Tibial artery (tissue), 4 donors: ENCODE measurements at regions not wholly inside any gene's neighbourhood (a gene's known extent, or its start where the extent isn't known, plus 50 kb on each side); places are given as distances from the start of the nearest gene placed in this dataset.

Experiments
- DNase-seq, 2 donors: peaks; one replicate each; pipeline ENCODE4 v3.0.0-alpha.2; 2019
- H3K27ac ChIP-seq, 2 donors: fragments of 200-600 bp; sonication (generic) in 1 of 2; 1 replicate in 1 of 2; 2 replicates in 1 of 2; pipeline ENCODE4 v1.5.1; 2018 to 2019; ENCODE audit warnings: mild to moderate bottlenecking in 1 of 2
- H3K27me3 ChIP-seq, 2 donors: fragments of 200-600 bp; sonication (generic) in 1 of 2; one replicate each; pipeline versions ENCODE4 v1.5.1 to v1.6.0; 2016 to 2019
- H3K36me3 ChIP-seq, 3 donors: fragments of 200-600 bp; sonication (generic) in 2 of 3; one replicate each; pipeline ENCODE4 v1.5.1; 2016 to 2019; ENCODE audit warnings: mild to moderate bottlenecking in 2 of 3
- H3K4me1 ChIP-seq, 4 donors: fragments of 200-600 bp; sonication (generic) in 2 of 4; 1 replicate in 3 of 4; 2 replicates in 1 of 4; pipeline ENCODE4 v1.5.1; 2016 to 2019
- H3K4me3 ChIP-seq, 2 donors: fragments of 200-600 bp; sonication (generic) in 1 of 2; 1 replicate in 1 of 2; 2 replicates in 1 of 2; pipeline ENCODE4 v1.5.1; 2018 to 2019; ENCODE audit warnings: mild to moderate bottlenecking in 2 of 2
- H3K9me3 ChIP-seq, 3 donors: fragments of 200-600 bp; sonication (generic) in 1 of 3; one replicate each; pipeline ENCODE4 v1.5.1; 2016 to 2019
- intact Hi-C: fragments of 100-400 bp; cut with DNase I; formaldehyde crosslinking; loops from one replicate; pipeline ENCODE4 v1.15.0; 2023; ENCODE audit warnings: low total_unique reads
- TF ChIP-seq, protein P1 (sequence below), 2 experiments: fragments of 200-600 bp in 1 of 2; fragments of 450-650 bp in 1 of 2; IDR thresholded peaks; one replicate each; pipeline ENCODE4 v1.5.1; 2017 to 2019; ENCODE audit warnings: antibody characterized with exemption in 2 of 2, mild to moderate bottlenecking in 1 of 2, moderate library complexity in 1 of 2

DNA sequence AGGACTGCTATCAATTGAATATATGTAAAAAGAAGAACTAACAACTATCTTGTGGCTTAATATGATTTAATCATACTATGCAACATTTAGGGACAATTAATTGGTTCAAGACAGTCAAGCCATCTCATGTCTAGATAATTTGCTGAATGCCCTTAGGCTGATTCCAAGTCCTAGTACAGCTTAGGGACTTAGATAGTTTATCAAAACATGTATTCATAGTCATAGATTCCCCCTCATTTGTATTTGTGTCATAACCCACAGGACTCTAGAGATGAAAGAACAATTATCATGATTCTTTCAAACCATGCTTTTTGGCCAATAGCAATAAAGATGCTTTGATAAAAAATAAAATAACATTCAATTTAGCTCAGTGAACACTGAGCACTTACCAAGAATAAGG, 607.6 kb downstream of the SLITRK1 start:
- intact Hi-C loops = no loop called here
- H3K27me3 ChIP-seq = no peaks in the 10 kb centered on the region
- TF ChIP-seq, protein P1, sequence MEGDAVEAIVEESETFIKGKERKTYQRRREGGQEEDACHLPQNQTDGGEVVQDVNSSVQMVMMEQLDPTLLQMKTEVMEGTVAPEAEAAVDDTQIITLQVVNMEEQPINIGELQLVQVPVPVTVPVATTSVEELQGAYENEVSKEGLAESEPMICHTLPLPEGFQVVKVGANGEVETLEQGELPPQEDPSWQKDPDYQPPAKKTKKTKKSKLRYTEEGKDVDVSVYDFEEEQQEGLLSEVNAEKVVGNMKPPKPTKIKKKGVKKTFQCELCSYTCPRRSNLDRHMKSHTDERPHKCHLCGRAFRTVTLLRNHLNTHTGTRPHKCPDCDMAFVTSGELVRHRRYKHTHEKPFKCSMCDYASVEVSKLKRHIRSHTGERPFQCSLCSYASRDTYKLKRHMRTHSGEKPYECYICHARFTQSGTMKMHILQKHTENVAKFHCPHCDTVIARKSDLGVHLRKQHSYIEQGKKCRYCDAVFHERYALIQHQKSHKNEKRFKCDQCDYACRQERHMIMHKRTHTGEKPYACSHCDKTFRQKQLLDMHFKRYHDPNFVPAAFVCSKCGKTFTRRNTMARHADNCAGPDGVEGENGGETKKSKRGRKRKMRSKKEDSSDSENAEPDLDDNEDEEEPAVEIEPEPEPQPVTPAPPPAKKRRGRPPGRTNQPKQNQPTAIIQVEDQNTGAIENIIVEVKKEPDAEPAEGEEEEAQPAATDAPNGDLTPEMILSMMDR (IDR thresholded peaks at IDR 0.05) = no peak
- no peak for DNase-seq
- H3K27ac ChIP-seq = no peak overlapping the region
- no peaks in the 10 kb centered on the region for H3K9me3 ChIP-seq
- H3K4me3 ChIP-seq = no peak overlapping the region
- H3K4me1 ChIP-seq = no peaks in the 10 kb centered on the region
- H3K36me3 ChIP-seq = no peaks in the 10 kb centered on the region

DNA sequence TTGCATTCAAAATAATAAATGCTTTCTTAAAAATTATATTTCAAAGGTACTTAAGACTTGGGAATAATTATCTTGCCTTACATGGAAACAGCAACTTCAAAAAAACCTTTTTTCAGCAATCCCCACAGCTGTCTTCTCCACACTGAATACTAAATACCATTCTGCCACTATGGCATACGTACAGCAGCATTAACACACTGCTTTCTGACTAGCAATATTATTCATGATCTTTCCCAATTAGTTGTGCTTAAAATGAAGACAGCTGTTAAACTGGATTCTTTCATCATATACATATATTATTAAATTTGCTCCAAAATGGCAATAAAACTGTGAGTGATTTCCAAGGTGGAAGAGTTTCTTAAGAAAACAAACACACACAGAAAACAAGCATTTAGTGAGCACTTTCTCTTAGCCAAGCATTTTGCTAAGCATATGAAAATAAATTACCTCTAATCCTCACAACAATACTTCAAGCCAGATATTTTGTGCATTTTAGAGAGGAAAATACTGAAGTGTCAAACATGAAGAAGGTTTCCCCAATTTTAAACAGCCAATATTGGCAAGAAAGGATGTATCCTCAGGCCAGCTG, 609.5 kb downstream of the SLITRK1 start:
- intact Hi-C loops = no loop called here
- TF ChIP-seq, protein P1 (IDR thresholded peaks at IDR 0.05) = no peak
- no peak for DNase-seq
- H3K9me3 ChIP-seq = no peaks in the 10 kb centered on the region
- no peak overlapping the region for H3K27ac ChIP-seq
- H3K36me3 ChIP-seq = no peaks in the 10 kb centered on the region
- H3K4me1 ChIP-seq = no peaks in the 10 kb centered on the region
- H3K27me3 ChIP-seq = no peaks in the 10 kb centered on the region
- no peak overlapping the region for H3K4me3 ChIP-seq

DNA sequence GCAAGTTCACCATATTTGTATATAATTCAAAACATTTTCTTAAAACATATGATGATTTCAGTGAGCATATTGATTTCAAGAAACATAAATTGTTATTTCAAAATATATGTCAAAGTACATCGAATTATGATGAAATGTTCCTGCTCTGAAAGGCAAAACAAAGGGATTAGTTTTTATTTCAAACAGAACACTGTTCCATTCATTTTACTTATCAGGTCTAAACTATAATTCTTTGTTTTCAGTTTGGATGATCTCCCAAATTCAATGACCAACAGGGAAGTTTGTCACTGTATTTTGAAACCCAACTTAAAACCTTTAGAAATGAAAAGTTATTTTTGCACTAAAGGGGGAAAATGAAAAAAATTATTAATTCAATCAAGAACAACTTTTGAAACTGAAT, 610.2 kb downstream of the SLITRK1 start:
- DNase-seq = no peak
- intact Hi-C loops = no loop called here
- H3K4me3 ChIP-seq = no peak overlapping the region
- TF ChIP-seq, protein P1 (IDR thresholded peaks at IDR 0.05) = no peak
- no peaks in the 10 kb centered on the region for H3K27me3 ChIP-seq
- H3K9me3 ChIP-seq = no peaks in the 10 kb centered on the region
- H3K4me1 ChIP-seq = no peaks in the 10 kb centered on the region
- no peak overlapping the region for H3K27ac ChIP-seq
- no peaks in the 10 kb centered on the region for H3K36me3 ChIP-seq

DNA sequence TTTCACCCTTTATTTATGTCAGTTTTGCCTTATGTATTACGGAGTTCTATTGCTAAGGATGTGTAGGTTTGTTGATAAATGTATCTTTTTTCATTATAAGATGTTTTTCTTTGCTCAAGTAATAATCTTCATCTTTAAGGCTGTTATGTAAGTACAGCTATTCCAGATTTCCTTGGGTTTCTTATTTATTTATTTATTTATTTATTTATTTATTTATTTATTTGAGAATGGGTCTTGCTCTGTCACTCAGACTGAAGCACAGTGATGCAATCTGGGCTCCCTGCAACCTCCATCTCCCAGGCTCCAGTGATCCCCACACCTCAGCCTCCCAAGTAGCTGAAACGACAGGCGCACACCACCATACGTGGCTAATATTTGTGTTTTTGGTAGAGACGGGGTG, 617.0 kb downstream of the SLITRK1 start:
- TF ChIP-seq, protein P1 (IDR thresholded peaks at IDR 0.05) = no peak
- Histone ChIP-seq H3K36me3 (no peaks in the 10 kb centered on the region), H3K9me3 (no peaks in the 10 kb centered on the region), H3K4me3 (no peak overlapping the region), H3K4me1 (no peaks in the 10 kb centered on the region), H3K27ac (no peak overlapping the region), H3K27me3 (no peaks in the 10 kb centered on the region)
- DNase-seq = no peak
- intact Hi-C loops = no loop called here

DNA sequence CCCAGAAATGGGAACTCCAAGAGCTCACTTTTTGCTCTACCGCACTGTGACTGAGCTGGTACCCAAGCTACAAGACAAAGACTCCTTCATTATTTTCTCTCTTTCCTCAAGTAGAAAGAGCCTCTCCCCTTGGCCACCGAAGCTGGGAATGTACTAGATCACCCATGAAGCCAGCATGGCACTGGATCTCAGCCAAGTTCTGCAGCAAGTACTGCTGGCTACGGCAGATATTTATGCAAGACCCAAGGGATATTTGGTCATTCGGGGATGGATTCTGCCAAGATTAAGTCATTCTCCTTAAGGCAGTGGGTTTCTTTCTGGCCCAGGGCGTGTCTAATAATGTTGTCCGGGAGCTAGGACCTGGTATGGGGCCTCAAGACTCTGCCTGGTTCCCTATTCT, 633.5 kb downstream of the SLITRK1 start:
- intact Hi-C loops = no loop called here
- DNase-seq = peak; percentile 33 to 80

More for the DNA sequence above, 633.5 kb downstream of the SLITRK1 start:
- Histone ChIP-seq H3K4me1 (peaks cover 0 to 15% (median 8%) of the 10 kb centered on the region in 4 donors), H3K27me3 (no peaks in the 10 kb centered on the region), H3K4me3 (no peak overlapping the region), H3K27ac (peak overlapping the region; percentile 29 to 36), H3K9me3 (no peaks in the 10 kb centered on the region), H3K36me3 (no peaks in the 10 kb centered on the region)
- TF ChIP-seq, protein P1 (IDR thresholded peaks at IDR 0.05) = no peak
